ENCODE measurements at regions not wholly inside any gene's neighbourhood (a gene's known extent, or its start where the extent isn't known, plus 50 kb on each side); places are given as distances from the start of the nearest gene placed in this dataset.
"Not testable (repeated sequence)": the region's sequence is repeated elsewhere in the genome, so short reads cannot be mapped to it uniquely, and the experiment has no call there.

DNA sequence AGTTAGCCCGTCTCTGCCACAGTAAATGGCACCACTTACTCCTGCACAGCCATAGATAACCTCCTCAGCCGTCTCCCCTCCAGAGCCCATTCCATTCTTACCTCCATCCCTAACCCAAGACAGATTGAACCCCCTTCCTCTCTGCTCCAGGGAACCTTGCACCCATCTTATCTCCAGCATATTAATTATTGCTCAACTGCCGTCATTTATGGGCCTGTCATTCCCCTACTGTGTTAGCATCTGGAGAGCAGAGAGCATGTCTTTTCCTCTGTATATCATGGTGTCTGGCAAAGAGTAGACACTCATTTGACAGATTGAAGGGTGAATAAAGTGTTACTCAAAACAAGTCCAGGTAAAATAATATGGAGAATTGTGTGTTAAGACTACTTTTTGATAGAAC, 270.0 kb downstream of the CEP170 start:
- DNase-seq; H3K4me3 ChIP-seq; intact Hi-C loops (cut with DNase I; ENCODE audit: low total_unique reads); H3K9me3 ChIP-seq; H3K27me3 ChIP-seq; H3K27ac ChIP-seq; H3K36me3 ChIP-seq; H3K4me1 ChIP-seq: not testable (repeated sequence)

GRCh38 chr1:242973341-242973740, 281.7 kb downstream of the CEP170 start:
- intact Hi-C loops (cut with DNase I; ENCODE audit: low total_unique reads); H3K9me3 ChIP-seq; H3K27me3 ChIP-seq: not testable (repeated sequence)

DNA sequence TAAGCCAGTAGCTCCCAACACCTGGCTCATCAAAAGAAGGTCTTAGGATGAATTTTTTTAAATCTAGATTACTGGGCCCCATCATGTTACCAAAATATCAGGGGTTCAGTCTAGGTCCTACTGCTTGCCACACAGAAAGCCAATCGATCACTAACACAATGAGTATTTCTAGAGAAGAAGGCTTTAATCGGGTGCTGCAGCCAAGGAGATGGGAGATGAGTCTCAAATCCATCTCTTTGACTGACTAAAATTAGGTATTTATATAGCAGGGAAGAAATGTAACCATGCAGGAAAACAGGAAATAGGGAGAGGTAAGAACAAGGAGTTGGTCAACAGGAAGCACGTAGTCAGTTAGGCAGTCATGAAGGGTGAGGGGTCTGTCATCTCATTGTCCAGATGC, 288.2 kb downstream of the CEP170 start:
- H3K9me3 ChIP-seq = no peaks in the 10 kb centered on the region
- no peaks in the 10 kb centered on the region for H3K27me3 ChIP-seq
- no peaks in the 10 kb centered on the region for H3K36me3 ChIP-seq
- H3K27ac ChIP-seq = no peak overlapping the region
- TF ChIP-seq, protein P1, sequence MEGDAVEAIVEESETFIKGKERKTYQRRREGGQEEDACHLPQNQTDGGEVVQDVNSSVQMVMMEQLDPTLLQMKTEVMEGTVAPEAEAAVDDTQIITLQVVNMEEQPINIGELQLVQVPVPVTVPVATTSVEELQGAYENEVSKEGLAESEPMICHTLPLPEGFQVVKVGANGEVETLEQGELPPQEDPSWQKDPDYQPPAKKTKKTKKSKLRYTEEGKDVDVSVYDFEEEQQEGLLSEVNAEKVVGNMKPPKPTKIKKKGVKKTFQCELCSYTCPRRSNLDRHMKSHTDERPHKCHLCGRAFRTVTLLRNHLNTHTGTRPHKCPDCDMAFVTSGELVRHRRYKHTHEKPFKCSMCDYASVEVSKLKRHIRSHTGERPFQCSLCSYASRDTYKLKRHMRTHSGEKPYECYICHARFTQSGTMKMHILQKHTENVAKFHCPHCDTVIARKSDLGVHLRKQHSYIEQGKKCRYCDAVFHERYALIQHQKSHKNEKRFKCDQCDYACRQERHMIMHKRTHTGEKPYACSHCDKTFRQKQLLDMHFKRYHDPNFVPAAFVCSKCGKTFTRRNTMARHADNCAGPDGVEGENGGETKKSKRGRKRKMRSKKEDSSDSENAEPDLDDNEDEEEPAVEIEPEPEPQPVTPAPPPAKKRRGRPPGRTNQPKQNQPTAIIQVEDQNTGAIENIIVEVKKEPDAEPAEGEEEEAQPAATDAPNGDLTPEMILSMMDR (IDR thresholded peaks at IDR 0.05) = no peak
- TF ChIP-seq POLR2A (IDR thresholded peaks at IDR 0.05) = no peak
- intact Hi-C loops (cut with DNase I; ENCODE audit: low total_unique reads) = no loop called here
- DNase-seq = no peak
- no peaks in the 10 kb centered on the region for H3K4me1 ChIP-seq
- no peak overlapping the region for H3K4me3 ChIP-seq

More at GRCh38 chr1:242973341-242973740, 281.7 kb downstream of the CEP170 start:
- H3K27ac ChIP-seq, H3K4me1 ChIP-seq, DNase-seq, H3K4me3 ChIP-seq, H3K36me3 ChIP-seq: not testable (repeated sequence)

DNA sequence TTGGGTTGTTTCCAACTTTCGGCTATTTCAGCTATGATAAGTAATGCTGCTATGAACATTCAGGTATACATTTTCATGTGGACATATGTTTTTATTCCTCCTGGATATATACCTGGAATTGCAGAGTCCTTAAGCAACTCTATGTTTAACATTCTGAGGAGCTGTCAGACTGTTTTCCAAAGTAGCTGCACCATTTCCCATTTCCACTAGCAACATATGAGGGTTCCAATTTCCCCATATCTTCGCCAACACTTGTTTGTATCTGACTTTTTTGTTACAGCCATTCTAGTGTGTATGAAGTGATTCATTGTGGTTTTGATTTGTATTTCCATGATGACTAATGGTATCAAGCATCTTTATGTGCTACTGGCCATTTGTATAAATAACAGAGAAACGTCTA, 295.7 kb downstream of the CEP170 start:
- H3K4me1 ChIP-seq; H3K27ac ChIP-seq; H3K4me3 ChIP-seq; intact Hi-C loops (cut with DNase I; ENCODE audit: low total_unique reads); H3K9me3 ChIP-seq; H3K27me3 ChIP-seq; H3K36me3 ChIP-seq; DNase-seq: not testable (repeated sequence)

DNA sequence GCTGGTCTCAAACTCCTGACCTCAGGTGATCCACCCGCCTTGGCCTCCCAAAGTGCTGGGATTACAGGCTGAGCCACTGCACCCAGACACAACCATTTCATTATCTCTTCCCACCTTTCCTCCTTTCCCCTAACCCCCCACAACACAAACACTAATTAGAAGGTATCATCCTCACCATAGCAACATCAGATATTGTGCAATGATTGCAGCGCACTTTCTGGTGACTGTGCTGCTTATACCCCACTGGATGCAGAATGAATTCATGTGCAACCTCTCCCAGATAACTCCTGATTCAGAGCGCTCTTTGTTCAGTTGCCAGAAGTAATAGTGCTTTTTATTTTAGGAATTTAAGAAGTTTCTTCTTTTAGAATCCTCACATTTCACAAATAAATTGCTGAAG, 300.1 kb downstream of the CEP170 start:
- H3K27me3 ChIP-seq; H3K4me1 ChIP-seq; H3K36me3 ChIP-seq; H3K4me3 ChIP-seq; H3K27ac ChIP-seq; H3K9me3 ChIP-seq; intact Hi-C loops (cut with DNase I; ENCODE audit: low total_unique reads); DNase-seq: not testable (repeated sequence)

GRCh38 chr1:242946206-242946605, 308.9 kb downstream of the CEP170 start:
- H3K27me3 ChIP-seq = no peaks in the 10 kb centered on the region
- intact Hi-C loops (cut with DNase I; ENCODE audit: low total_unique reads) = no loop called here

DNA sequence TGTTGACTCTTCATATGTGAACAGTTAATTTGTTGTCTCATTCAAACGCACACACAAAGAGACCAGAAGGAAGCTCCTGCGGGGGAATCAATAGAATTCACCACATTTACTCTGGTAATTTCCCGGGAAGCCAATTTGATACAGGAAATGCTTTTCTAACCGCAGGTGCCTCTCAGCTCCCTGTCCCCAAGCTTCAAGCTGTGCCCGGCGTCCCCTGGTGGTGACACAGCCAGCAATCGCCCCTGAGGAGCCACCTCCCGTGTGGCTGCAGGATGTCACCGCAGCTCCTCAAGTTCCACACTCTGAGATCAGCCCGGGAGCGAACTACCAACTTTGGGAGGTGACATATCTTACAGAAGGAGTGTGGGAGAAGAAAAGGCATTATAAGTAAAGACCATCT, 318.4 kb downstream of the CEP170 start:
- DNase-seq; H3K4me1 ChIP-seq; H3K4me3 ChIP-seq; H3K27ac ChIP-seq; H3K36me3 ChIP-seq; H3K27me3 ChIP-seq; intact Hi-C loops (cut with DNase I; ENCODE audit: low total_unique reads); H3K9me3 ChIP-seq: not testable (repeated sequence)

More at GRCh38 chr1:242946206-242946605, 308.9 kb downstream of the CEP170 start:
- no peak for DNase-seq
- Histone ChIP-seq H3K27ac (no peak overlapping the region), H3K4me1 (no peaks in the 10 kb centered on the region), H3K4me3 (no peak overlapping the region), H3K9me3 (no peaks in the 10 kb centered on the region), H3K36me3 (no peaks in the 10 kb centered on the region)
- TF ChIP-seq, protein P1 (IDR thresholded peaks at IDR 0.05) = no peak
- no peak for TF ChIP-seq POLR2A (IDR thresholded peaks at IDR 0.05)

DNA sequence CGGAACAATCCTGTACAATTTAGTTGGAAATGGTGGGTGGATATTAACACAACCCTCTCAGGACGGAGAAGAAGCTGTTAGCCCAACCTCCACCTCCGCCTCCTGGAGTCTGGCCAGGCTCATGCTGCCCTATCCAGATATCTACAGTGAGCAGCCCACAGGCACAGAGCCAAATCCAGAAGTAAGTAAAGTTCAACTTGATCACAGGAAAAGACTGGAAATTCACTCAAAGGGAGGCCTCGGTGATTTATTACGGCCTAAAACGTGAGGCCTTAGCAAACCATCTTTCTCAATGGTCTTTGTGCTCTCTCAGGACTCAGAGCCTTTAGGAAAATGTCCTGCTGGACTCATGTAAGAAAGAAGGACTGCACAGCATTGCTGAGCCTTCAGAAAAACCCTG, 330.4 kb downstream of the CEP170 start:
- H3K4me1 ChIP-seq; H3K36me3 ChIP-seq; H3K27me3 ChIP-seq; intact Hi-C loops (cut with DNase I; ENCODE audit: low total_unique reads); DNase-seq; H3K4me3 ChIP-seq; H3K9me3 ChIP-seq; H3K27ac ChIP-seq: not testable (repeated sequence)

DNA sequence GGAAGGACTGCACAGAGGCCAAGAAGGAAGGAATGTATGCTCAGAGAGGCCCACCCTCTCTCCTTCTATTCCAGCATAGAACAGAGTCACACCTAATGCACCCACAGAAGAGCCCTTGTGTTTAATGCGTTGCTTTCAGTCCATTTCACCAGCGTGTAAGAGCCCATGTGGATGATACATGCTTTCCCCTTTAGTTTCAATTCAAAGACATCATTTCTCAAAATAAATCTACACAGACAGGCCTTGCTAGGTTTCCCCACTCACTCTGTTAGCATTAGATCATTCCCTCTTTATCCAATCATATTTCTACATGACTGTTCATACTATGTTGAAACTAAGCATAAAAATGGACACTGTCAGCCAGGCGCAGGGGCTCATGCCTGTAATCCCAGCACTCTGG, 331.5 kb downstream of the CEP170 start:
- H3K4me3 ChIP-seq, H3K9me3 ChIP-seq: not testable (repeated sequence)

GRCh38 chr1:242914729-242915128, 340.4 kb downstream of the CEP170 start:
- intact Hi-C loops (cut with DNase I; ENCODE audit: low total_unique reads); H3K9me3 ChIP-seq; DNase-seq; H3K4me3 ChIP-seq; H3K4me1 ChIP-seq; H3K27me3 ChIP-seq; H3K36me3 ChIP-seq; H3K27ac ChIP-seq: not testable (repeated sequence)

More for the DNA sequence above, 331.5 kb downstream of the CEP170 start:
- H3K36me3 ChIP-seq; H3K27ac ChIP-seq; DNase-seq; H3K27me3 ChIP-seq; intact Hi-C loops (cut with DNase I; ENCODE audit: low total_unique reads); H3K4me1 ChIP-seq: not testable (repeated sequence)

DNA sequence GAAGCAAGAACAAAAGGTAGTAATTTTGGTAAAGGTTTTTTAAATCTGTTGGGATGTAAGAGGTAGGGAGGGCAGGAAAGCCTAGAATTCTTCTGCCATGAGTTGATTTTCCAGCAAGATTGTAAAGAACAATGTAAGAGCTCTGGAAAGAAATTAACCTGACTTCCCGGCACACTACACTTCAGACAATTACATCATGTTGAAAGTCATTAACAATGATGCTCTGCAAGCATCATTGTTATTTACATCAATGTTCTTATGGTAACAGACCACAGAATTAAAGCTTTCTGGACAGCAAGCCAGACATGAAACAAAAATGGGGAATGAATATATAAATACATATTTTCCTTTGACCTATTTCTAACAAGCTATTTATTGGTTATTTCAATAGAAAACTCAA, 342.2 kb downstream of the CEP170 start:
- H3K4me1 ChIP-seq; intact Hi-C loops (cut with DNase I; ENCODE audit: low total_unique reads); H3K27ac ChIP-seq; H3K9me3 ChIP-seq; H3K27me3 ChIP-seq; DNase-seq; H3K36me3 ChIP-seq; H3K4me3 ChIP-seq: not testable (repeated sequence)

DNA sequence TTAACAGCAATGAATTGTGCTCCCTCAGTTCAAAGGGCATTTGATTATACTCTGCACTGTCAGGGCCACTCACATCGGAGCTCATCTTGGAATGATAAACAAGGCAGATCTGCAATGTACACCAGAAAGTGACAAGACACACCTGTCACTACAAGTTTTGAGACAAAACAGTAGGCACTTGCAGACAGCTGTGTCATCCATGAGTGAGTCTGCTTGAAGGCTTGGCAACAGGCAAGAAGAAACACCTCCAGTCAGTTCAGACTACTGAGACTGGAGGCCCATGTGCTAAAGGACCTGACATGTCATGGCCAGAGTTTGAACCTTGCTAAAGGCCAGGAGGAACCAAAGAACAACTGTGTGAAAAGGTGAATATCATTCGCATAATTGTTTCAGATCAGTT, 354.5 kb downstream of the CEP170 start:
- H3K4me3 ChIP-seq; H3K27ac ChIP-seq; H3K27me3 ChIP-seq; H3K4me1 ChIP-seq; H3K9me3 ChIP-seq; intact Hi-C loops (cut with DNase I; ENCODE audit: low total_unique reads); H3K36me3 ChIP-seq; DNase-seq: not testable (repeated sequence)
